K562 (cell line): ENCODE measurements at regions not wholly inside any gene's neighbourhood (a gene's known extent, or its start where the extent isn't known, plus 50 kb on each side); places are given as distances from the start of the nearest gene placed in this dataset.
A peak's percentile ranks its signal among the peaks of the same experiment; 100 is the strongest.

Experiments used
- ARID2 ChIP-seq: fragments of 450-650 bp; IDR thresholded peaks from 2 replicates; pipeline ENCODE4 v1.6.1; 2017; ENCODE audit warnings: antibody characterized with exemption, mild to moderate bottlenecking
- CBFA2T3 ChIP-seq: fragments of 450-650 bp; IDR thresholded peaks from 2 replicates; pipeline ENCODE4 v1.6.1; 2017
- CEBPG ChIP-seq, 3 experiments: fragments of 200-800 bp in 1 of 3; sonication (Bioruptor generic) in 1 of 3; sonication (generic) in 1 of 3; formaldehyde crosslinking in 1 of 3; IDR thresholded peaks in 2 of 3; conservative IDR thresholded peaks in 1 of 3; 2 replicates each; pipeline versions ENCODE4 v1.6.1 to v1.8.0; 2016 to 2022; ENCODE audit warnings: missing compliant biosample characterization in 2 of 3, missing genetic modification characterization in 2 of 3, mild to moderate bottlenecking in 1 of 3, missing genetic modification reagents in 1 of 3
- CSDE1 ChIP-seq, 2 experiments: fragments of 450-650 bp; IDR thresholded peaks; 2 replicates each; pipeline ENCODE4 v1.6.1; 2016; ENCODE audit warnings: mild to moderate bottlenecking in 1 of 2
- HNRNPLL ChIP-seq: fragments of 200-400 bp; formaldehyde crosslinking; IDR thresholded peaks from 2 replicates; pipeline ENCODE4 v1.6.1; 2017; ENCODE audit warnings: low read length, low read depth, mild to moderate bottlenecking; ENCODE audit not compliant: poor library complexity, severe bottlenecking
- L3MBTL2 ChIP-seq: fragments of 450-650 bp; IDR thresholded peaks from 2 replicates; pipeline ENCODE4 v1.6.1; 2016; ENCODE audit warnings: mild to moderate bottlenecking, moderate library complexity
- MIER1 ChIP-seq: fragments of 450-650 bp; IDR thresholded peaks from 2 replicates; pipeline ENCODE4 v1.6.1; 2016; ENCODE audit warnings: antibody characterized with exemption, mild to moderate bottlenecking, low read depth
- NR1H2 ChIP-seq: sonication (generic); formaldehyde crosslinking; IDR thresholded peaks from 2 replicates; pipeline ENCODE4 v1.4.0; 2020; ENCODE audit warnings: mild to moderate bottlenecking, missing genetic modification reagents
- POLR2AphosphoS5 ChIP-seq: IDR thresholded peaks from 2 replicates; pipeline ENCODE4 v1.6.1; 2011; ENCODE audit warnings: mild to moderate bottlenecking, low read depth, low read length, moderate library complexity; ENCODE audit not compliant: control insufficient read depth, insufficient read depth
- ZBED1 ChIP-seq: IDR thresholded peaks from 2 replicates; pipeline ENCODE4 v1.6.1; 2014
- ZNF140 ChIP-seq: fragments of 250-450 bp; sonication (Bioruptor Pico); IDR thresholded peaks from 2 replicates; pipeline ENCODE4 v1.8.0; 2021; ENCODE audit warnings: moderate library complexity, mild to moderate bottlenecking, inconsistent platforms
- ZNF347 ChIP-seq: fragments of 450-650 bp; formaldehyde crosslinking; IDR thresholded peaks from 2 replicates; pipeline ENCODE4 v1.4.0; 2020; ENCODE audit warnings: low read depth, mild to moderate bottlenecking, moderate library complexity
- ZNF436 ChIP-seq: fragments of 250-450, 450-650 bp; sonication (Bioruptor Pico); formaldehyde crosslinking; IDR thresholded peaks from 2 replicates; pipeline ENCODE4 v1.7.0; 2020; ENCODE audit warnings: mild to moderate bottlenecking
- ZNF507 ChIP-seq: conservative IDR thresholded peaks from 2 replicates; pipeline ENCODE4 v1.6.1; 2017; ENCODE audit warnings: missing genetic modification characterization, missing compliant biosample characterization
- ZNF76 ChIP-seq: fragments of 250-450 bp; sonication (Bioruptor Pico); IDR thresholded peaks from 2 replicates; pipeline ENCODE4 v1.4.0; 2020; ENCODE audit warnings: mild to moderate bottlenecking, moderate library complexity, borderline replicate concordance
- TF ChIP-seq, protein P1 (sequence below): fragments of 450-650 bp; IDR thresholded peaks from 2 replicates; pipeline ENCODE4 v1.6.1; 2016; ENCODE audit warnings: borderline replicate concordance
- TF ChIP-seq, protein P2 (sequence below): sonication (generic); formaldehyde crosslinking; IDR thresholded peaks from 2 replicates; pipeline ENCODE4 v1.8.1; 2023; ENCODE audit warnings: mild to moderate bottlenecking, missing genetic modification reagents, moderate library complexity
- TF ChIP-seq, protein P3 (sequence below): fragments of 450-650 bp; formaldehyde crosslinking; IDR thresholded peaks from 2 replicates; pipeline ENCODE4 v1.4.0; 2020; ENCODE audit warnings: mild to moderate bottlenecking, moderate library complexity
- TF ChIP-seq, protein P4 (sequence below): IDR thresholded peaks from 2 replicates; pipeline ENCODE4 v1.6.1; 2014; ENCODE audit warnings: antibody characterized with exemption
- TF ChIP-seq, protein P5 (sequence below): sonication (generic); formaldehyde crosslinking; IDR thresholded peaks from 2 replicates; pipeline ENCODE4 v1.9.0; 2022; ENCODE audit warnings: mild to moderate bottlenecking, missing genetic modification reagents

DNA sequence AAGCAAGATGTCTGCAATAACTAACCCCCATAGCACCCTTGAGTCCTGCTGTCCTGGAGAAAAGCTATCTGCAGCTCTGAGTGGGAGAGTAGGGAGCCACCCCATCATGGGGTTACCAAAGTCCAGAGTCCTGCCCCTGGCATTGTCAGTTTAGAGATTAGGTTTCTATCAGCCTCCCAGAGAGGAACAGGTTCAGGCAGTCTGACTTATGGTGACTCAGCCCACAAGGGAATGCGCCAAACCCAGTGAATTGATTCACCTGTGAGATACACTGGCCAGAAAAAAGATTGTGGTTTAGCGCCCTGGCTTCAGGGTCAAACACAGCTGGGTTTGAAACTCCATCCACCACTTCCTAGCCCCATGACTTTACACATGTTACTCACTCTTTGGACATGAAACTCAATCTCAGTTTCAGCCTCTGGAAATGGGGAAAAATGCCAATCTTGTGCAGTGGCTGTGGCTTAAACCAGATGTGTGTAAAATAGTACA is 263.6 kb upstream of the HES1 start (continued):
- TF ChIP-seq ZNF76 (CRISPR knock-in tag): no peak
- TF ChIP-seq ZNF507 (tag): no peak
- TF ChIP-seq, protein P1, sequence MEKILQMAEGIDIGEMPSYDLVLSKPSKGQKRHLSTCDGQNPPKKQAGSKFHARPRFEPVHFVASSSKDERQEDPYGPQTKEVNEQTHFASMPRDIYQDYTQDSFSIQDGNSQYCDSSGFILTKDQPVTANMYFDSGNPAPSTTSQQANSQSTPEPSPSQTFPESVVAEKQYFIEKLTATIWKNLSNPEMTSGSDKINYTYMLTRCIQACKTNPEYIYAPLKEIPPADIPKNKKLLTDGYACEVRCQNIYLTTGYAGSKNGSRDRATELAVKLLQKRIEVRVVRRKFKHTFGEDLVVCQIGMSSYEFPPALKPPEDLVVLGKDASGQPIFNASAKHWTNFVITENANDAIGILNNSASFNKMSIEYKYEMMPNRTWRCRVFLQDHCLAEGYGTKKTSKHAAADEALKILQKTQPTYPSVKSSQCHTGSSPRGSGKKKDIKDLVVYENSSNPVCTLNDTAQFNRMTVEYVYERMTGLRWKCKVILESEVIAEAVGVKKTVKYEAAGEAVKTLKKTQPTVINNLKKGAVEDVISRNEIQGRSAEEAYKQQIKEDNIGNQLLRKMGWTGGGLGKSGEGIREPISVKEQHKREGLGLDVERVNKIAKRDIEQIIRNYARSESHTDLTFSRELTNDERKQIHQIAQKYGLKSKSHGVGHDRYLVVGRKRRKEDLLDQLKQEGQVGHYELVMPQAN: no peak
- TF ChIP-seq ARID2: no peak
- no peak for TF ChIP-seq MIER1
- TF ChIP-seq CBFA2T3: peak; percentile 89
- no peak for TF ChIP-seq ZNF347
- TF ChIP-seq CSDE1 (IDR thresholded peaks at IDR 0.05): no peak
- TF ChIP-seq, protein P2, sequence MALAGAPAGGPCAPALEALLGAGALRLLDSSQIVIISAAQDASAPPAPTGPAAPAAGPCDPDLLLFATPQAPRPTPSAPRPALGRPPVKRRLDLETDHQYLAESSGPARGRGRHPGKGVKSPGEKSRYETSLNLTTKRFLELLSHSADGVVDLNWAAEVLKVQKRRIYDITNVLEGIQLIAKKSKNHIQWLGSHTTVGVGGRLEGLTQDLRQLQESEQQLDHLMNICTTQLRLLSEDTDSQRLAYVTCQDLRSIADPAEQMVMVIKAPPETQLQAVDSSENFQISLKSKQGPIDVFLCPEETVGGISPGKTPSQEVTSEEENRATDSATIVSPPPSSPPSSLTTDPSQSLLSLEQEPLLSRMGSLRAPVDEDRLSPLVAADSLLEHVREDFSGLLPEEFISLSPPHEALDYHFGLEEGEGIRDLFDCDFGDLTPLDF (CRISPR knock-in tag): no peak
- no peak for TF ChIP-seq L3MBTL2
- peak; percentile 66; the same call in 1 of the 2 replicates for TF ChIP-seq POLR2AphosphoS5
- no peak for TF ChIP-seq ZNF140 (CRISPR knock-in tag)
- TF ChIP-seq ZBED1: no peak
- TF ChIP-seq, protein P3, sequence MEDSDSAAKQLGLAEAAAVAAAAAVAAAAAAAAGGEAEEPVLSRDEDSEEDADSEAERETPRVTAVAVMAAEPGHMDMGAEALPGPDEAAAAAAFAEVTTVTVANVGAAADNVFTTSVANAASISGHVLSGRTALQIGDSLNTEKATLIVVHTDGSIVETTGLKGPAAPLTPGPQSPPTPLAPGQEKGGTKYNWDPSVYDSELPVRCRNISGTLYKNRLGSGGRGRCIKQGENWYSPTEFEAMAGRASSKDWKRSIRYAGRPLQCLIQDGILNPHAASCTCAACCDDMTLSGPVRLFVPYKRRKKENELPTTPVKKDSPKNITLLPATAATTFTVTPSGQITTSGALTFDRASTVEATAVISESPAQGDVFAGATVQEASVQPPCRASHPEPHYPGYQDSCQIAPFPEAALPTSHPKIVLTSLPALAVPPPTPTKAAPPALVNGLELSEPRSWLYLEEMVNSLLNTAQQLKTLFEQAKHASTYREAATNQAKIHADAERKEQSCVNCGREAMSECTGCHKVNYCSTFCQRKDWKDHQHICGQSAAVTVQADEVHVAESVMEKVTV (CRISPR knock-in tag): no peak
- no peak for TF ChIP-seq NR1H2
- TF ChIP-seq, protein P4, sequence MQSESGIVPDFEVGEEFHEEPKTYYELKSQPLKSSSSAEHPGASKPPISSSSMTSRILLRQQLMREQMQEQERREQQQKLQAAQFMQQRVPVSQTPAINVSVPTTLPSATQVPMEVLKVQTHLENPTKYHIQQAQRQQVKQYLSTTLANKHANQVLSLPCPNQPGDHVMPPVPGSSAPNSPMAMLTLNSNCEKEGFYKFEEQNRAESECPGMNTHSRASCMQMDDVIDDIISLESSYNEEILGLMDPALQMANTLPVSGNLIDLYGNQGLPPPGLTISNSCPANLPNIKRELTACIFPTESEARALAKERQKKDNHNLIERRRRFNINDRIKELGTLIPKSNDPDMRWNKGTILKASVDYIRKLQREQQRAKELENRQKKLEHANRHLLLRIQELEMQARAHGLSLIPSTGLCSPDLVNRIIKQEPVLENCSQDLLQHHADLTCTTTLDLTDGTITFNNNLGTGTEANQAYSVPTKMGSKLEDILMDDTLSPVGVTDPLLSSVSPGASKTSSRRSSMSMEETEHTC: peak; percentile 50; the same call in 1 of the 2 replicates
- no peak for TF ChIP-seq HNRNPLL
- TF ChIP-seq, protein P5, sequence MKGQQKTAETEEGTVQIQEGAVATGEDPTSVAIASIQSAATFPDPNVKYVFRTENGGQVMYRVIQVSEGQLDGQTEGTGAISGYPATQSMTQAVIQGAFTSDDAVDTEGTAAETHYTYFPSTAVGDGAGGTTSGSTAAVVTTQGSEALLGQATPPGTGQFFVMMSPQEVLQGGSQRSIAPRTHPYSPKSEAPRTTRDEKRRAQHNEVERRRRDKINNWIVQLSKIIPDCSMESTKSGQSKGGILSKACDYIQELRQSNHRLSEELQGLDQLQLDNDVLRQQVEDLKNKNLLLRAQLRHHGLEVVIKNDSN (CRISPR knock-in tag): no peak
- no peak for TF ChIP-seq ZNF436 (CRISPR knock-in tag)
- no peak for TF ChIP-seq CEBPG (CRISPR knock-in tag; IDR thresholded peaks at IDR 0.05)
- TF ChIP-seq CEBPG (tag; conservative IDR thresholded peaks at IDR 0.05 in 1 of 2, IDR thresholded peaks at IDR 0.05 in 1 of 2): no peak
